ENCODE measurements at regions not wholly inside any gene's neighbourhood (a gene's known extent, or its start where the extent isn't known, plus 50 kb on each side); places are given as distances from the start of the nearest gene placed in this dataset.

GRCh38 chr3:126289096-126289495, 68.1 kb downstream of the KLF15 start:
- Histone ChIP-seq H2BK15ac (ENCODE audit: low read length) (no peak overlapping the region), H2AK5ac (ENCODE audit: low read depth, low read length) (no peak overlapping the region), H2AFZ (ENCODE audit: low read length) (no peak overlapping the region), H2BK120ac (ENCODE audit: low read depth, low read length) (no peak overlapping the region), H3K4me3 (ENCODE audit: low read length in 2 of 2) (no peak overlapping the region), H2BK5ac (ENCODE audit: low read length) (no peak overlapping the region), H4K91ac (ENCODE audit: low read depth, low read length, poor library complexity) (no peak overlapping the region), H3K36me3 (replicated peaks in 1 of 2; ENCODE audit: control insufficient read depth in 2 of 2, insufficient read depth in 2 of 2, low read length in 2 of 2) (no peaks in the 10 kb centered on the region), H3K4me1 (ENCODE audit: control insufficient read depth in 2 of 2, insufficient read depth in 1 of 2, low read depth in 1 of 2, low read length in 2 of 2) (peaks cover 19 to 22% of the 10 kb centered on the region in 2 donors), H3K4me2 (ENCODE audit: insufficient read depth, low read length, poor library complexity, severe bottlenecking) (no peak overlapping the region), H3K79me1 (ENCODE audit: low read depth, low read length) (no peaks in the 10 kb centered on the region), H3K27ac (replicated peaks; ENCODE audit: low read length) (no peak overlapping the region), H3K18ac (ENCODE audit: low read length) (no peak overlapping the region), H3K23ac (ENCODE audit: low read depth, low read length, poor library complexity) (no peak overlapping the region), H3K4ac (ENCODE audit: low read length) (no peak overlapping the region), H3K27me3 (ENCODE audit: control insufficient read depth in 3 of 3, insufficient read depth in 3 of 3, low read depth in 1 of 3, low read length in 3 of 3) (peaks cover 0 to 31% (median 7%) of the 10 kb centered on the region in 3 experiments), H3K14ac (ENCODE audit: low read length) (no peak overlapping the region), H3K9ac (ENCODE audit: low read depth, low read length, poor library complexity) (no peak overlapping the region), H4K8ac (ENCODE audit: low read depth, low read length) (no peak overlapping the region), H2BK12ac (ENCODE audit: low read length) (no peak overlapping the region), H3K9me3 (replicated peaks in 1 of 2; ENCODE audit: control insufficient read depth in 2 of 2, insufficient read depth in 1 of 2, low read depth in 1 of 2, low read length in 2 of 2) (no peaks in the 10 kb centered on the region)
- no CpG with 5 or more reads among the region's 1 CpG for whole genome bisulfite sequencing, 2 donors (ENCODE audit: extremely low coverage in 2 of 2, insufficient read length in 2 of 2, insufficient replicate concordance in 1 of 2)
- no peak for DNase-seq (ENCODE audit: low spot score)

- Histone ChIP-seq H3K4me3 (ENCODE audit: low read length in 2 of 2) (no peak overlapping the region), H2AFZ (ENCODE audit: low read length) (no peak overlapping the region), H2AK5ac (ENCODE audit: low read depth, low read length) (no peak overlapping the region), H3K9me3 (replicated peaks in 1 of 2; ENCODE audit: control insufficient read depth in 2 of 2, insufficient read depth in 1 of 2, low read depth in 1 of 2, low read length in 2 of 2) (no peaks in the 10 kb centered on the region), H3K23ac (ENCODE audit: low read depth, low read length, poor library complexity) (no peak overlapping the region), H2BK15ac (ENCODE audit: low read length) (no peak overlapping the region), H2BK12ac (ENCODE audit: low read length) (no peak overlapping the region), H3K27ac (replicated peaks; ENCODE audit: low read length) (no peak overlapping the region), H3K27me3 (ENCODE audit: control insufficient read depth in 3 of 3, insufficient read depth in 3 of 3, low read depth in 1 of 3, low read length in 3 of 3) (peaks cover 0 to 28% (median 7%) of the 10 kb centered on the region in 3 experiments), H2BK120ac (ENCODE audit: low read depth, low read length) (no peak overlapping the region), H3K36me3 (replicated peaks in 1 of 2; ENCODE audit: control insufficient read depth in 2 of 2, insufficient read depth in 2 of 2, low read length in 2 of 2) (no peaks in the 10 kb centered on the region), H3K9ac (ENCODE audit: low read depth, low read length, poor library complexity) (no peak overlapping the region), H4K8ac (ENCODE audit: low read depth, low read length) (no peak overlapping the region), H3K79me1 (ENCODE audit: low read depth, low read length) (no peaks in the 10 kb centered on the region), H4K91ac (ENCODE audit: low read depth, low read length, poor library complexity) (no peak overlapping the region), H3K14ac (ENCODE audit: low read length) (peak overlapping the region; percentile 13), H3K4me2 (ENCODE audit: insufficient read depth, low read length, poor library complexity, severe bottlenecking) (peak overlapping the region; percentile 86), H3K4me1 (ENCODE audit: control insufficient read depth in 2 of 2, insufficient read depth in 1 of 2, low read depth in 1 of 2, low read length in 2 of 2) (peaks cover 19 to 22% of the 10 kb centered on the region in 2 donors), H2BK5ac (ENCODE audit: low read length) (no peak overlapping the region), H3K18ac (ENCODE audit: low read length) (peak overlapping the region; percentile 68), H3K4ac (ENCODE audit: low read length) (no peak overlapping the region)
- whole genome bisulfite sequencing, 2 donors (ENCODE audit: extremely low coverage in 2 of 2, insufficient read length in 2 of 2, insufficient replicate concordance in 1 of 2) = no CpG with 5 or more reads among the region's 20 CpGs
- DNase-seq (ENCODE audit: low spot score) = peak; percentile 36
These were observed 68.9 kb downstream of the KLF15 start for GRCh38 chr3:126288314-126288713.

GRCh38 chr3:126287536-126288241, 69.5 kb downstream of the KLF15 start:
- peak overlapping the region; percentile 96 for H2AFZ ChIP-seq (ENCODE audit: low read length)
- peak overlapping the region; percentile 33 to 72 for H3K4me3 ChIP-seq (ENCODE audit: low read length in 2 of 2)
- peak overlapping the region; percentile 86 for H3K4me2 ChIP-seq (ENCODE audit: insufficient read depth, low read length, poor library complexity, severe bottlenecking)
- no peaks in the 10 kb centered on the region for H3K9me3 ChIP-seq (replicated peaks in 1 of 2; ENCODE audit: control insufficient read depth in 2 of 2, insufficient read depth in 1 of 2, low read depth in 1 of 2, low read length in 2 of 2)
- H2BK120ac ChIP-seq (ENCODE audit: low read depth, low read length) = peak overlapping the region; percentile 33
- peak overlapping the region; percentile 93 for H2BK12ac ChIP-seq (ENCODE audit: low read length)
- WGBS, 2 donors (ENCODE audit: extremely low coverage in 2 of 2, insufficient read length in 2 of 2, insufficient replicate concordance in 1 of 2) = no CpG with 5 or more reads among the region's 39 CpGs
- peaks cover 19 to 22% of the 10 kb centered on the region in 2 donors for H3K4me1 ChIP-seq (ENCODE audit: control insufficient read depth in 2 of 2, insufficient read depth in 1 of 2, low read depth in 1 of 2, low read length in 2 of 2)
- H3K36me3 ChIP-seq (replicated peaks in 1 of 2; ENCODE audit: control insufficient read depth in 2 of 2, insufficient read depth in 2 of 2, low read length in 2 of 2) = no peaks in the 10 kb centered on the region
- H3K23ac ChIP-seq (ENCODE audit: low read depth, low read length, poor library complexity) = peak overlapping the region; percentile 70
- H4K8ac ChIP-seq (ENCODE audit: low read depth, low read length) = no peak overlapping the region
- H3K79me1 ChIP-seq (ENCODE audit: low read depth, low read length) = no peaks in the 10 kb centered on the region
- H4K91ac ChIP-seq (ENCODE audit: low read depth, low read length, poor library complexity) = no peak overlapping the region
- peaks cover 0 to 28% (median 7%) of the 10 kb centered on the region in 3 experiments for H3K27me3 ChIP-seq (ENCODE audit: control insufficient read depth in 3 of 3, insufficient read depth in 3 of 3, low read depth in 1 of 3, low read length in 3 of 3)
- no peak overlapping the region for H3K4ac ChIP-seq (ENCODE audit: low read length)
- peak overlapping the region; percentile 59 for H2BK15ac ChIP-seq (ENCODE audit: low read length)
- peak; percentile 58 for DNase-seq (ENCODE audit: low spot score)
- H2BK5ac ChIP-seq (ENCODE audit: low read length) = no peak overlapping the region
- no peak overlapping the region for H3K9ac ChIP-seq (ENCODE audit: low read depth, low read length, poor library complexity)
- peak overlapping the region; percentile 31 for H3K14ac ChIP-seq (ENCODE audit: low read length)
- H3K18ac ChIP-seq (ENCODE audit: low read length) = peak overlapping the region; percentile 92
- no peak overlapping the region for H2AK5ac ChIP-seq (ENCODE audit: low read depth, low read length)
- H3K27ac ChIP-seq (replicated peaks; ENCODE audit: low read length) = peak overlapping the region; percentile 28

- peak overlapping the region; percentile 31 for H3K14ac ChIP-seq (ENCODE audit: low read length)
- no peak overlapping the region for H2AK5ac ChIP-seq (ENCODE audit: low read depth, low read length)
- H2BK15ac ChIP-seq (ENCODE audit: low read length) = peak overlapping the region; percentile 59
- no peak overlapping the region for H2BK5ac ChIP-seq (ENCODE audit: low read length)
- no peak overlapping the region for H3K4ac ChIP-seq (ENCODE audit: low read length)
- no peak overlapping the region for H4K8ac ChIP-seq (ENCODE audit: low read depth, low read length)
- H3K27me3 ChIP-seq (ENCODE audit: control insufficient read depth in 3 of 3, insufficient read depth in 3 of 3, low read depth in 1 of 3, low read length in 3 of 3) = peaks cover 0 to 28% (median 7%) of the 10 kb centered on the region in 3 experiments
- peak overlapping the region; percentile 28 for H3K27ac ChIP-seq (replicated peaks; ENCODE audit: low read length)
- peak overlapping the region; percentile 86 for H3K4me2 ChIP-seq (ENCODE audit: insufficient read depth, low read length, poor library complexity, severe bottlenecking)
- H3K23ac ChIP-seq (ENCODE audit: low read depth, low read length, poor library complexity) = no peak overlapping the region
- H3K9ac ChIP-seq (ENCODE audit: low read depth, low read length, poor library complexity) = no peak overlapping the region
- no peaks in the 10 kb centered on the region for H3K36me3 ChIP-seq (replicated peaks in 1 of 2; ENCODE audit: control insufficient read depth in 2 of 2, insufficient read depth in 2 of 2, low read length in 2 of 2)
- H3K4me3 ChIP-seq (ENCODE audit: low read length in 2 of 2) = peak overlapping the region in 1 of 2 donors; percentile 33
- no CpG with 5 or more reads among the region's 7 CpGs for WGBS, 2 donors (ENCODE audit: extremely low coverage in 2 of 2, insufficient read length in 2 of 2, insufficient replicate concordance in 1 of 2)
- DNase-seq (ENCODE audit: low spot score) = no peak
- peak overlapping the region; percentile 92 for H3K18ac ChIP-seq (ENCODE audit: low read length)
- peak overlapping the region; percentile 33 for H2BK120ac ChIP-seq (ENCODE audit: low read depth, low read length)
- H3K4me1 ChIP-seq (ENCODE audit: control insufficient read depth in 2 of 2, insufficient read depth in 1 of 2, low read depth in 1 of 2, low read length in 2 of 2) = peaks cover 15 to 22% of the 10 kb centered on the region in 2 donors
- peak overlapping the region; percentile 96 for H2AFZ ChIP-seq (ENCODE audit: low read length)
- H3K79me1 ChIP-seq (ENCODE audit: low read depth, low read length) = no peaks in the 10 kb centered on the region
- no peak overlapping the region for H4K91ac ChIP-seq (ENCODE audit: low read depth, low read length, poor library complexity)
- H3K9me3 ChIP-seq (replicated peaks in 1 of 2; ENCODE audit: control insufficient read depth in 2 of 2, insufficient read depth in 1 of 2, low read depth in 1 of 2, low read length in 2 of 2) = no peaks in the 10 kb centered on the region
- H2BK12ac ChIP-seq (ENCODE audit: low read length) = peak overlapping the region; percentile 93
These were observed 70.1 kb downstream of the KLF15 start for GRCh38 chr3:126287171-126287535.

All from neuronal stem cell (in vitro differentiated cells).